GM21723 (cell line): ENCODE measurements at regions not wholly inside any gene's neighbourhood (a gene's known extent, or its start where the extent isn't known, plus 50 kb on each side); places are given as distances from the start of the nearest gene placed in this dataset.

Experiments used
- ATAC-seq: cut with Tn5 transposase; IDR thresholded peaks from one replicate; pipeline ENCODE4 v1.9.1; 2021; ENCODE audit warnings: mild to moderate bottlenecking, moderate library complexity; ENCODE audit not compliant: unreplicated experiment

GRCh38 chr2:41863062-41863461, 184.8 kb upstream of the PKDCC start:
- no peak for ATAC-seq

GRCh38 chr2:41865263-41865662, 182.6 kb upstream of the PKDCC start:
- ATAC-seq: no peak

- ATAC-seq: no peak
These were observed 180.3 kb upstream of the PKDCC start for GRCh38 chr2:41867553-41867952.

DNA sequence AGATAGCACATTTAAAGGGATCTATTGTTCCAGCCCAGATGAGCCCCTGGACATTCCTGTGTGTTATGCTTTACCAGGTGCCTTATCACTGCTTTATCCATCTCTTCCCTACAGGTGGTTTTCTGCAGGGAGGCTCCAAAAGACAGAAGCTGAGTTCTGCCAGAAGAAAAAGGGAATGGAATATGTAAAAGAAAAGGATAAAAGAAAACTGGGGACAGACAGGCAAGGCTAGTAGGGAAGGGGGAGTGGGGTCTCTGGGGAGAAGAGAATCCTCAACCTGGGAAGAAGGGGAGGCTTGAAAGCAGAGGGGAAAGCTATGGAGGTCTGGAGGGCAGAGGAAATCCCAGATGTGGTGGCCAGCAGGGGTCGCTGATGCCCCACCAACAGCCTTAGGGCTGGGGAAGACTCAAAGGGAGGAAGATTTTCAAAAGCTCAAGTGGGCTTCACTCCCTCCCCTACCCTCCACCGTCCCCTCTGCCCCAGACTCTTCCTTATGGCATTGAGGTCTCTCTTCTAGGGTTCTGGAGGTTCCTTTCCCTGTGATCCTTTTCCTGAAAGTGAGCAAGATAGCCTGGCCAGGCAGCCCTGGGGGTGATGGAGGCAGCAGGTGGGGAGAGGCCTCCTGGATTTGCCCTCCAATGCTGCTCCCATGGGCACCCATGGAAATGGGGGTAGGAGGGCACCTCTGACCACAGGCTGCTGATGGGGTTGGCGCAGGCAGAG, 178.1 kb upstream of the PKDCC start:
- peak; percentile 80 for ATAC-seq

DNA sequence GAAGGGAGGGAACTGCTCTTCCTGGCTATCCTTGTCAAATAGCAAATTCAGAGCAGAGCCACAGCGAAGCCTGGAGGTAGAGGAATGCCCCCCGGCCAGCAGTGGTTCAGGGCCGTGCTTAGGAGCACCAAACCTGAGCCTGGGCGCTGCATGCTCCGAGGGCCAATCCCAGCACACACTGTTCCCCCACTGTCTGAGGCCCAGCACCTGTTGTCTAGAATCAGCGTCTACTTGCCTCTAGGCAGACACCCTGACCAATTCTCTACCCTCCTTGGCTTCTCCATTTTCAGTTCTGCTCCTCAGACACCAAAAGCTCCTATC, 177.6 kb upstream of the PKDCC start:
- ATAC-seq: no peak

GRCh38 chr2:41871080-41871479, 176.7 kb upstream of the PKDCC start:
- no peak for ATAC-seq

- no peak for ATAC-seq
These were observed 175.2 kb upstream of the PKDCC start for GRCh38 chr2:41872646-41873045.

DNA sequence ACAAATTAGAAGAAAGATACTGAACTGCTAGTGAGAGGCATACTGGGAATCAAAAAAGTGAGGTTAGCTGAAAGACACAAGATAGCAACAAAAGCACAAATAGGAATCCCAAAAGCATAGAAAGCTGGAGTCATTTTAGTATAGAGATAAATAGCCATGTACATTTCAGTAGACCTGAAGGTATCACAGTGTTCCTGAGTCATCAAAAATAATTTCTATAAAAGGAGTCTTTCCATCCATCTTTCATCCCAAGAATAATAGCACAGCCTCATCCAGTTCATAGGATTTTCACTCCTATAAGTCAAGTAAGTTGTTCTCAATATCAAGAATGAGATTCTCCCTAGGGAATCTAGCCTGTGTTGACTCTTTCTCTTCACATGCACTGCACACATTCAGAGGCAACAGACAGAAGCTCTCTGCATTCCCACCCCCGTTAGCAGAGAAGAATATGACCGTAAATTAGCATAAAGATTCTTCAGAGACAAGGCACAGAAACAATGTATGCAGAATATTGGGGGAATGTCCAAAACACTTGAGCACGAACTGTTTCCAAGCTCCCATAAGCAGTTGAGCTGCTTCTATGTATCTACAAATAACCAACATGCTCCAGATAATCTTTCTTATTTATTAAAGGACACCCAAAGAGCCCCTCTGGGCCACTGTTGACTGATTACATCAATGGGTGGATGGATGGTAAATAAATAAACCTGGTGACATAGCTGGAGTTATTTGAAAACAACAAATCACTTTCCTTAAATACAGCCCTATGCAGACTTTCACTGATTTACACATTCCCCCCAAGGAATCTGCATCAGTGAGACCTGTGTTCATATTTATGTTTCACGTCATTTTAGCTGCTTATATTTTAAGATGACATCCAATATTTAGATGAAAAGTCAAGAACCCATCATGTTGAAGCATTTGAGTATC, 174.5 kb upstream of the PKDCC start:
- no peak for ATAC-seq

DNA sequence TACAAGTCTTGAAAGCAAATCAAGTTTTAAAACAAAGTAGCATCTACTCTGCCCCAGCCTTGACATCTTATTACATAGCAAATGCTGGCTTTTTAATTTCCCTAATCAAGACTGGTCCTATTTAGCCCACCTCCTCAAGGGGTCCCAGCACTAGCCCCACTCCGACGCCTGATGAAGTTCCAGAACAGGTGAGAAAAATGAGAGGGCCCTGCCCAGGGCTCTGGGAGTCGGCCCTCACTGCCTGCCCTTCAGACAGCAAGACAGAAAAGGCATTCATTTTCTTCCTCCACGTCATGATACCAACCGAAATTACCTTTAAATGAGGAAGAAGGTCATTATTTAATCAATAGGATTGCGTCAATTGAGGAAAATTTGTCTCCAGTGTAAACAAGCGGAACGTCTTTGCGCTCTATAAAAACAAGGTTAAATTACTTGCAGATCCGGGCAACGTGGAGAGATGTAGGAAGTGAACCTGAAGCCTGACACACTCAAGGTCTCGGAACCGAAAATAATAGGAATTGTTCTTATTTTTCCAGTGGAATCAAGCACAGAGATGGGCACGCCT, 170.6 kb upstream of the PKDCC start:
- no peak for ATAC-seq

DNA sequence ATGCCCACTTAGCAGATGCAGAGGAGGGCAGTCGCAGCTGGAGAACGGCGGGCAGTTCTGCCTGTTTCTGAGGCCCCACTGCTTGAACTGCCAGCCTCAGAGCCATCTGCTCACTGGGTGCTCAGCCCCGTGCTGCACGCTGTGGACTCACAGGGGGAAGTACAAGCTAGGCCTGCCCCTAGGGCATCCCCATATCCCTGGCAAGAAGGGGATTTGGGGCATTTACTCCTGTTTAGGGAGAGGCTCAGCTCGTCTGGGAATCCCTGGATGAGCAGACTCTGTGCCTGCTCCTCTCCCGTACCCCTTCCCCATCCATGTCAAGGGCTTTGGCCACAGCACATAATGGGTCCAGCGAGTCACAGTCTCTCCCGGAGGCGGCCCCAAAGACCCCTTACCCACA, 169.8 kb upstream of the PKDCC start:
- no peak for ATAC-seq

GRCh38 chr2:41878716-41879234, 169.0 kb upstream of the PKDCC start:
- ATAC-seq: no peak

- no peak for ATAC-seq
These were observed 168.4 kb upstream of the PKDCC start for GRCh38 chr2:41879235-41879916.

DNA sequence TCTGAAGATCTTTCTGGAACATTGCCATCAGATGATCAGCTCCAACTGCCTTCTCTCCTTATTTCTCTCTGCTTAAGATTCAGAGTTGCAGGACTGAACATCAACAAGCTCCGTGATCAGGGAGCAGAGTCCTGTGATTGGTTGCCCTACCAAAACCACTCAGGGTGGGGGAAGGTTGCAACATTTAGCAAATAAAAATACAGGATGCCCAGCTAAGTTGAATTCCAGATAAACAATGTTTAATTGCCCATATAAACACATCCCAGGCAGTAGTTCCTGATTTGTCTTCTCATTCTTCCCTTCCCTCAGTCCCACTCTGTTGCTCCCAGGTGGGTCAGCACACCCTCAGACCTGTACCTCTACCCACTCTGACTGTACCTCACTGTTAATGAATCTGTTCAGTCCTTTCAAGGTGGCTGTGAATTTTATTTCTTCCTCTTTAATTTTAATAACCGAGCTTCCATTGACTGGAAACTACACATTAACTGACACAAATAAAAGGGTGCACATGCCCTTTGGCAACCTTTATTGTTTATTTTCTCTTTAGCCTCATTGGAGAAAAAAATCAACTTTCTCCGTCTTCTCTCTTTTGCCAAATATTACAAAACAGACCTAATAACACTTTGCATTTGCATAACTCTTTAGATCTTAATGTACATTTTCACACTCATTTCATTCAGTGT, 167.1 kb upstream of the PKDCC start:
- no peak for ATAC-seq

DNA sequence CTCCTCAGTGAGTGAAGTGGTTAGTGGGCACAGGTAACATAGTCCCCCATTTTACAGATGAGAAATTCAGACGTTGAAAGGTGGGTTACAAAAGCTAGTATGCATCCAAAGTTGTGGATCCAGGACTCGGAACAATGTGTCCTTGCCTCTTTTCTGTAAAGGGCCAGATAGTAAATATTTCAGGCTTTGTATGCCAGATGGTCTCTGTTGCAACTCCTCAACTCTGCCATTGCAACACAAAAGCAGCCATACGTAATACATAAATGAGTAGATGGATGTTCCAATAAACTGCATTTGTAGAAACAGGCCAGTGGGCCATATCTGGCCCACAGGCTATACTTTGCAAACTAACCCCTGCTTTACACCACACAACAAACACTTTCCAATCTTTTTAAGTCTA, 166.6 kb upstream of the PKDCC start:
- no peak for ATAC-seq

GRCh38 chr2:41884718-41885117, 163.1 kb upstream of the PKDCC start:
- no peak for ATAC-seq

DNA sequence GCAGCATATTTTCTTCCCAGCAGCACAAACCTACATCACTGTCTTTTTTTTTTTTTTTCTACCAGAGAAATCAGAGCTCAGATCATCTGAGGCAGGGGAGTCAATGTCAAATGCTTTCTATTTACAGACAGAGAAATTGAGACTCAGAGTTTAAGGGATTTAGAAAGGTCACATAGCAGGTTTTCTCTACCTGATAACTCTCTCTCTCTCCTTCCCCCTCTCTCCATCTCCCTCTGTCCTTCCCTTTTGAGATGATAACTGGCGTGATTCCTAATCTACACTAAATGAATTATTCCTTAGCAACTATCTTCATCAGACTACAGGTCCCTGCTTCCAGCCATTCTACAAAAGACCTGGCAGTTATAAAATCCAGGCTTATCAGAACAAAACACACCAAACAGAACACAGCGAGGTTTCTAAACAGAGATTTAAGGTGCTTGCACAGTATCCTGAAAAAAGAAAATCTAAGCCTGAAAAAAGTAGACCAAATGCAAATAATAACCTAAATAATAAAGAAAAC, 161.6 kb upstream of the PKDCC start:
- no peak for ATAC-seq

GRCh38 chr2:41886757-41887156, 161.1 kb upstream of the PKDCC start:
- no peak for ATAC-seq

- no peak for ATAC-seq
These were observed 157.5 kb upstream of the PKDCC start for GRCh38 chr2:41890341-41890740.

- ATAC-seq: no peak
These were observed 155.3 kb upstream of the PKDCC start for GRCh38 chr2:41892476-41892875.

DNA sequence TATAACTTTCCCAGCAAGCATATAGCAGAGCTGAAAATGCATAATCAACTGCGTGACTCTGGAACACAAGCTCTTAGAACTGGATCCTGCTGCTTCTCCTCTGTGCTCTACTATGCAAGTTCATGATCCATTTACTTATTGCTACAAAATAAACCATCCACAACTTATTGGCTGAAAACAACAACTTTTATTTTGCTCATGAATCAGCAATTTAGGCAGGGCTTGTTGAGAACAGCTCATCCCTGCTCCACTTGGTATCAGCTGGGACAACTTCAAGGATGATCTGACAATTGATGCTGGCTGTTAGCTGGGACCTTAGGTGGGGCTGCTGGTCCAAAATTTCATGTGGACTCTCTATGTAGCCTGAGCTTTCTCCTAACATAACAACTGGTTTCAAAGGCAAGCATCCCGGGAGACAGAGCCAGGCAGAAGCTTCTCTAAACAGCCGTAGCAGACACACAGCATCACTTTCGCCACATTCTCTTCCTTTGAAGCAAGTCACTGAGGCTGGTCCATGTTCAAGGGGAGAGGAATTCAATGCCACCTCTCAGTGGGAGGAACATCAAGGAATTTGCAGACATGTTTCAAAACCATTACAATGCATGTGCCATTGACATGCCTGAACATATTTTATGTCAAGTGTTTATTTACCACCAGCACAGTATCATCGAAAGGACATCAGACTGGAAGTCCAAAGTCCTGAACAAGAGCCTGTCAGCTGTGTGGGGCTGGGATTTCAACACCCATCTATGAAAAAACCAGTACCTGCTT, 153.1 kb upstream of the PKDCC start:
- ATAC-seq: no peak
